MCF 10A (cell line): ENCODE measurements at regions not wholly inside any gene's neighbourhood (a gene's known extent, or its start where the extent isn't known, plus 50 kb on each side); places are given as distances from the start of the nearest gene placed in this dataset.

Experiments
- BruUV-seq: library from RNA; stranded (reverse); fragments of 400-500 nt; replicated peaks from 2 replicates; lab custom pipeline; 2021; lab: Mats Ljungman, UMichigan
- CTCF ChIA-PET: fragments of 300-600 bp; sonication (Branson Sonifier 250); formaldehyde crosslinking; extraction: SDS; loops from one replicate; lab custom pipeline; 2021; ENCODE audit warnings: antibody characterized with exemption, inconsistent platforms; lab: Yijun Ruan, JAX
- POLR2A ChIA-PET: fragments of 300-600, 350-650 bp; sonication (Branson Sonifier 250); formaldehyde crosslinking; extraction: SDS; loops from one replicate; lab custom pipeline; 2020; ENCODE audit warnings: antibody characterized with exemption, inconsistent platforms; lab: Yijun Ruan, JAX
- DNase-seq: peaks from one replicate; pipeline ENCODE4 v3.0.0-alpha.2; 2018; ENCODE audit not compliant: unreplicated experiment
- H3K27ac Mint-ChIP-seq: one replicate; pipeline ENCODE4 v1.8.0; 2022; ENCODE audit warnings: mild to moderate bottlenecking, low read depth, mixed read lengths; ENCODE audit not compliant: unreplicated experiment
- H3K27me3 Mint-ChIP-seq: one replicate; pipeline ENCODE4 v1.8.0; 2022; ENCODE audit warnings: mixed read lengths; ENCODE audit not compliant: insufficient read depth, unreplicated experiment
- H3K36me3 Mint-ChIP-seq: one replicate; pipeline ENCODE4 v1.8.0; 2022; ENCODE audit warnings: mild to moderate bottlenecking, moderate library complexity, mixed read lengths; ENCODE audit not compliant: insufficient read depth, unreplicated experiment
- H3K4me1 Mint-ChIP-seq: one replicate; pipeline ENCODE4 v1.8.0; 2022; ENCODE audit warnings: mixed read lengths; ENCODE audit not compliant: insufficient read depth, unreplicated experiment
- H3K4me3 Mint-ChIP-seq: one replicate; pipeline ENCODE4 v1.8.0; 2022; ENCODE audit warnings: mild to moderate bottlenecking, moderate library complexity, mixed read lengths; ENCODE audit not compliant: unreplicated experiment
- H3K9me3 Mint-ChIP-seq: one replicate; pipeline ENCODE4 v1.8.0; 2022; ENCODE audit warnings: mixed read lengths; ENCODE audit not compliant: unreplicated experiment
- CTCF ChIP-seq: fragments of 200-600 bp; IDR thresholded peaks from one replicate; pipeline ENCODE4 v1.8.0; 2022; ENCODE audit warnings: antibody characterized with exemption, mild to moderate bottlenecking; ENCODE audit not compliant: unreplicated experiment
- intact Hi-C: fragments of 100-400 bp; cut with micrococcal nuclease; formaldehyde crosslinking; loops from 2 replicates; pipeline ENCODE4 v1.14.1; 2022

GRCh38 chr11:90294526-90294925 lies 71.7 kb upstream of the CHORDC1 start:
- TF ChIP-seq CTCF = no peak
- Mint-ChIP-seq H3K4me1 (no peaks in the 10 kb centered on the region), H3K27me3 (no peaks in the 10 kb centered on the region), H3K9me3 (no peaks in the 10 kb centered on the region), H3K36me3 (no peaks in the 10 kb centered on the region), H3K27ac (no peak overlapping the region), H3K4me3 (no peak overlapping the region)
- ChIA-PET POLR2A (no interaction called here), CTCF (interaction anchor here (0.6 to 1.0 kb wide), 3 partner anchors 17 to 90 kb away, joined by 3 to 4 read pairs (median 3); no protein-coding TSS in a partner anchor)
- intact Hi-C loops = no loop called here
- no peak for DNase-seq
- BruUV-seq = no TSS peak

- no peak for DNase-seq
- BruUV-seq = no TSS peak
Observed at GRCh38 chr11:90294091-90294490, 71.2 kb upstream of the CHORDC1 start.

GRCh38 chr11:90288212-90288821 lies 65.5 kb upstream of the CHORDC1 start:
- CTCF ChIA-PET = interaction anchor here (0.6 to 4.0 kb wide), 27 partner anchors 12 to 1077 kb away, joined by 3 to 32 read pairs (median 3); no protein-coding TSS in a partner anchor

More at GRCh38 chr11:90294091-90294490, 71.2 kb upstream of the CHORDC1 start:
- Mint-ChIP-seq H3K4me3 (no peak overlapping the region), H3K27ac (no peak overlapping the region), H3K36me3 (no peaks in the 10 kb centered on the region), H3K27me3 (no peaks in the 10 kb centered on the region), H3K4me1 (no peaks in the 10 kb centered on the region), H3K9me3 (no peaks in the 10 kb centered on the region)
- no peak for TF ChIP-seq CTCF
- CTCF ChIA-PET = interaction anchor here (0.6 to 1.3 kb wide), 4 partner anchors 9 to 140 kb away, joined by 3 to 4 read pairs (median 4); no protein-coding TSS in a partner anchor
- POLR2A ChIA-PET = no interaction called here
- intact Hi-C loops = no loop called here

More at GRCh38 chr11:90288212-90288821, 65.5 kb upstream of the CHORDC1 start:
- no peaks in the 10 kb centered on the region for H3K4me1 Mint-ChIP-seq
- no TSS peak for BruUV-seq
- peak; percentile 70 for TF ChIP-seq CTCF
- H3K27ac Mint-ChIP-seq = no peak overlapping the region
- POLR2A ChIA-PET = no interaction called here
- H3K36me3 Mint-ChIP-seq = no peaks in the 10 kb centered on the region
- no peak overlapping the region for H3K4me3 Mint-ChIP-seq
- intact Hi-C loops = loop anchor here (1.0 kb wide), 2 partner anchors 147 to 171 kb away; no protein-coding TSS in a partner anchor
- peak; percentile 34 for DNase-seq
- no peaks in the 10 kb centered on the region for H3K9me3 Mint-ChIP-seq
- H3K27me3 Mint-ChIP-seq = no peaks in the 10 kb centered on the region
